ENCODE measurements at regions not wholly inside any gene's neighbourhood (a gene's known extent, or its start where the extent isn't known, plus 50 kb on each side); places are given as distances from the start of the nearest gene placed in this dataset.

DNA sequence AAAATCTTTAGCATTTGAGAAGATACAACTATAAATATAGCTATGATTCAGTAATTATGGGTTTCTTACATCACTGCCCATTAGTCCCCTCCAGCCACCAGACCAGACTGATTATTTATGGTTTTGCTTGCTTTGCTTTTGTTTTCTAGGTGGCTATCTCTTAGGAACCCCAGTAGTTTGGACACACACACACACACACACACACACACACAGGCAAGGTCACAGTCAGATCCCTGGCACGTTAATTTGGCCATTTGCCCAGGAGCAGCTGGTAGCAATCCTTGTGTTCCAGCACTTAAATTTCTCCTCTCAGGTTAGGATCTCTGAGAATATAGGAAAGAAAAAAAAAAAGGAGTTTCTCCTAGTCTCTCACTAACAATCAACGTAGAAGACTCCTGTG, 90.2 kb upstream of the RESF1 start:
- Histone ChIP-seq H3K9ac (ENCODE audit: low read depth in 1 of 3, low read length in 3 of 3) (no peak overlapping the region), H3K27me3 (ENCODE audit: control insufficient read depth in 3 of 3, insufficient read depth in 3 of 3, low read length in 3 of 3) (no peaks in the 10 kb centered on the region), H3K4me3 (ENCODE audit: low read length in 3 of 3) (no peak overlapping the region), H3K9me3 (ENCODE audit: control insufficient read depth in 3 of 3, low read length in 3 of 3) (no peaks in the 10 kb centered on the region), H3K27ac (ENCODE audit: low read depth, low read length) (no peak overlapping the region), H3K36me3 (ENCODE audit: control insufficient read depth in 3 of 3, insufficient read depth in 3 of 3, low read length in 3 of 3) (no peaks in the 10 kb centered on the region), H3K4me1 (ENCODE audit: control insufficient read depth in 3 of 3, insufficient read depth in 3 of 3, low read length in 3 of 3) (no peaks in the 10 kb centered on the region)

DNA sequence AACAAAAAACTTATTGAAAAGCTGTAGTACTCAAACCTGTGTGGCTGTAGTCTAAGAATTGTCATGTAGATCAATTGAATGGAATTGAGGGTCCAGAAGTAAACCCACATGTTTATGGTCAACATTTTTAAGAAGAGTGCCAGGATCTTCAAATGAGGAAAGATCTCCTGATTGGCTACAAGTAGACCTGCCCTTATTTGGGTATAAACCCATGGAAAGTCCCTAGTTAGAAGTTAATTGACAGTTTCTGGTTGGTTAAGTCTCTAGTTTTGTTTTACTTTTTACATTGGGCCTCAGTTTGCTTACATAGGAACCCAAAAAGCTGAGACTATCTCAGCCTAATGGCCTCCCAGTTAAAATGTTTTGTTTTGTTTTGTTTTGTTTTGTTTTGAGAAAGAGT, 91.9 kb upstream of the RESF1 start:
- H3K9me3 ChIP-seq (ENCODE audit: control insufficient read depth in 3 of 3, low read length in 3 of 3) = no peaks in the 10 kb centered on the region
- H3K36me3 ChIP-seq (ENCODE audit: control insufficient read depth in 3 of 3, insufficient read depth in 3 of 3, low read length in 3 of 3) = no peaks in the 10 kb centered on the region
- H3K27me3 ChIP-seq (ENCODE audit: control insufficient read depth in 3 of 3, insufficient read depth in 3 of 3, low read length in 3 of 3) = no peaks in the 10 kb centered on the region
- no peak overlapping the region for H3K27ac ChIP-seq (ENCODE audit: low read depth, low read length)
- H3K9ac ChIP-seq (ENCODE audit: low read depth in 1 of 3, low read length in 3 of 3) = no peak overlapping the region
- no peaks in the 10 kb centered on the region for H3K4me1 ChIP-seq (ENCODE audit: control insufficient read depth in 3 of 3, insufficient read depth in 3 of 3, low read length in 3 of 3)
- no peak overlapping the region for H3K4me3 ChIP-seq (ENCODE audit: low read length in 3 of 3)

DNA sequence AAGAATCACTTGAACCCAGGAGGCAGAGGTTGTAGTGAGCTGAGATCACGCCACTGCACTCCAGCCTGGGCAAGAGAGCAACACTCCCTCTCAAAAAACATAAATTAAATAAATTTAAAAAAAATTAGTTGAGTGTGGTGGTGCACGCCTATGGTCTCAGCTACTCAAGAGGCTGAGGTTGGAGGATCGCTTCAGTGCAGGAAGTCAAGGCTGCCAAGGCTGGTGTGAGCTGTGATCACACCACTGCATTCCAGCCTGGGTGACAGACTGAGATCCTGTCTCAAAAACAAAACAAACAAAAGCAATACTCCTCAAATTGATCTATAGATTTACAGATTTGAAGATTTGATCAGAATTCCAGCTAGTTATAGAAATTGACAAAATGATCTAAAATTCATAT, 92.7 kb upstream of the RESF1 start:
- no peak overlapping the region for H3K9ac ChIP-seq (ENCODE audit: low read depth in 1 of 3, low read length in 3 of 3)
- no peaks in the 10 kb centered on the region for H3K36me3 ChIP-seq (ENCODE audit: control insufficient read depth in 3 of 3, insufficient read depth in 3 of 3, low read length in 3 of 3)
- H3K4me3 ChIP-seq (ENCODE audit: low read length in 3 of 3) = no peak overlapping the region
- no peaks in the 10 kb centered on the region for H3K9me3 ChIP-seq (ENCODE audit: control insufficient read depth in 3 of 3, low read length in 3 of 3)
- H3K27ac ChIP-seq (ENCODE audit: low read depth, low read length) = no peak overlapping the region
- no peaks in the 10 kb centered on the region for H3K27me3 ChIP-seq (ENCODE audit: control insufficient read depth in 3 of 3, insufficient read depth in 3 of 3, low read length in 3 of 3)
- H3K4me1 ChIP-seq (ENCODE audit: control insufficient read depth in 3 of 3, insufficient read depth in 3 of 3, low read length in 3 of 3) = no peaks in the 10 kb centered on the region

DNA sequence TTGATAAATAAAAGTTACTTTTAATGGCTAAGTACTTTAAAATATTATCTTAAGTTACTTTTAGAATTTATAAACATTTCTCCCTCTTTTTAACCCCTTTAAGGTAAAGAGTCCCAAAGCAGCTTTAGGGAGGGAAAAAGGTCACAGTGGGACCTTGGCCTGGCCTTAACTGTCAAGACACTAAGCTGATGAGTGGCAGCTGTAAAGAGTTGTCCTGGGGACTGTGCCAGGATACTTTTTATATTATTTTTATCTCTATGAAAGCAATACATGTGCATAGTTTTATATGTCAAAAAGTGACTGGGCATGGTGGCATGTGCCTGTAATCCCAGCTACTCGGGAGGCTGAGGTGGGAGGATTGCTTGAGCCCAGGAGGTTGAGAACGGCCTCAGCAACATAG, 94.2 kb upstream of the RESF1 start:
- Histone ChIP-seq H3K9me3 (ENCODE audit: control insufficient read depth in 3 of 3, low read length in 3 of 3) (no peaks in the 10 kb centered on the region), H3K4me1 (ENCODE audit: control insufficient read depth in 3 of 3, insufficient read depth in 3 of 3, low read length in 3 of 3) (no peaks in the 10 kb centered on the region), H3K36me3 (ENCODE audit: control insufficient read depth in 3 of 3, insufficient read depth in 3 of 3, low read length in 3 of 3) (no peaks in the 10 kb centered on the region), H3K4me3 (ENCODE audit: low read length in 3 of 3) (no peak overlapping the region), H3K9ac (ENCODE audit: low read depth in 1 of 3, low read length in 3 of 3) (no peak overlapping the region), H3K27ac (ENCODE audit: low read depth, low read length) (no peak overlapping the region), H3K27me3 (ENCODE audit: control insufficient read depth in 3 of 3, insufficient read depth in 3 of 3, low read length in 3 of 3) (no peaks in the 10 kb centered on the region)

DNA sequence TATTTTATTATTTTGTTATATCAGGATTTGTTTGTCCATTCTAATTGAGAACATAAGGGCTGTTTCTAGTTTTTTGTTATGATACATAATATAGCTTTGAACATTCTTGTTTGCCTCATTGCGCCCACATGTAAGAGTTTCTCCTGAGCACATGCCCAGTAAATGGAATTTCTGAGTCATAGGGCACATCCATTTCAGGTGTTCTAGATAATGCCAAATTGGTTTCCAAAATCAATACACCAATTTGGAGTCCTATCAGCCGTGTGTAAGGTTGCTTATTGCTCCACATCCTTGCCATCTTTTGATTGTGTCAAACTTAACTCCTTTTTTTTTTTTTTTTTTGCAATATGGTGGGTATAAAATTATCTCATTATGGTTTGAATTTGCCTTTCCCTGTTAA, 97.9 kb upstream of the RESF1 start:
- Histone ChIP-seq H3K27me3 (ENCODE audit: control insufficient read depth in 3 of 3, insufficient read depth in 3 of 3, low read length in 3 of 3) (no peaks in the 10 kb centered on the region), H3K27ac (ENCODE audit: low read depth, low read length) (no peak overlapping the region), H3K9ac (ENCODE audit: low read depth in 1 of 3, low read length in 3 of 3) (no peak overlapping the region), H3K36me3 (ENCODE audit: control insufficient read depth in 3 of 3, insufficient read depth in 3 of 3, low read length in 3 of 3) (no peaks in the 10 kb centered on the region), H3K4me1 (ENCODE audit: control insufficient read depth in 3 of 3, insufficient read depth in 3 of 3, low read length in 3 of 3) (no peaks in the 10 kb centered on the region), H3K4me3 (ENCODE audit: low read length in 3 of 3) (no peak overlapping the region), H3K9me3 (ENCODE audit: control insufficient read depth in 3 of 3, low read length in 3 of 3) (no peaks in the 10 kb centered on the region)

DNA sequence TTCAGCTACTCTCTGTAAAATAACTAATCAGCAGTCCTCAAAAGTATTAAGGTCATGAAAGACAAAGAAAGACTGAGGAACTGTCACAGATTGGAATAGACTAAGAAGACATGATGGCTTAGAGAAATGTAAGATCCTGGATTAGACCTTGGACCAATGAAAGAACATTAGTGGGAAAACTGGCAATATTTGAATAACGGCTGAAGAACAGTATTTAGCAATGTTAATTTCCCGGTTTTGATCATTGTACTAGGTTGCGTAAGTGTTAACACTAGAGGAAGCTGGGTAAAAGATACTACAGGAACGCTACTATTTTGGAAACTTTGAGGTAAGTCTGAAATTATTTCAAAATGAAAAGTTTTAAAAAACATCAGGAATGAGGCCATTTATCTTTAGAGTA, 98.8 kb upstream of the RESF1 start:
- Histone ChIP-seq H3K36me3 (ENCODE audit: control insufficient read depth in 3 of 3, insufficient read depth in 3 of 3, low read length in 3 of 3) (no peaks in the 10 kb centered on the region), H3K9me3 (ENCODE audit: control insufficient read depth in 3 of 3, low read length in 3 of 3) (no peaks in the 10 kb centered on the region), H3K27me3 (ENCODE audit: control insufficient read depth in 3 of 3, insufficient read depth in 3 of 3, low read length in 3 of 3) (no peaks in the 10 kb centered on the region), H3K27ac (ENCODE audit: low read depth, low read length) (no peak overlapping the region), H3K9ac (ENCODE audit: low read depth in 1 of 3, low read length in 3 of 3) (no peak overlapping the region), H3K4me3 (ENCODE audit: low read length in 3 of 3) (no peak overlapping the region), H3K4me1 (ENCODE audit: control insufficient read depth in 3 of 3, insufficient read depth in 3 of 3, low read length in 3 of 3) (no peaks in the 10 kb centered on the region)

DNA sequence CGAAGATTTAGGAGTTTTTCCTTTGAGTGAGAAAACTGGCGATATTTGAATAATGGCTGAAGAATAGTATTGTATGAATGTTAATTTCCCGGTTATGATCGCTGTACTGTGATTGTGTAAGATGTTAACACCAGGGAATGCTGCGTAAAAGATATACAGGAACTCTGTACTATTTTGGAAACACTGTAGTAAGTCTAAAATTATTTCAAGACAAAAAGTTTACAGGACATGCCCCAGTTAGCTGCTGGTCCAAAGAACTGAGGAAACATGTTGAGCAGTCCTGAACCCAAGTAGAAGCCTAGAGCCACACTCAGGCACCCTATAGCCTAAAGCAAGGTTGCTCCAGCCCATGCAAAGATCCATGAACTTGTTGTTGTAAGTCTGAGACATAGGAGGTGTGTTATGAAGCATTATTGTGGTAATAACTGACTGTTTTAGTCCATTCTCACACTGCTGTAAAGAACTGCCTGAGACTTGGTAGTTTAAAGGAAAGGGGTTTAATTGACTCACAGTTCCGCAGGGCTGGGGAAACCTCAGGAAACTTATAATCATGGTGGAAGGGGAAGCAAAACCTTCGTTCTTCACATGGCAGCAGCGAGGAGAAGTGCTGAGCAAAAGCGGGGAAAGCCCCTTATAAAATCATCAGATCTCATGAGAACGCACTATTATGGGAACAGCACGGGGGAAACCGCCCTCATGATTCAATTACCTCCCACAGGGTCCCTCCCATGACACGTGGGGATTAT, 99.8 kb upstream of the RESF1 start:
- no peak overlapping the region for H3K27ac ChIP-seq (ENCODE audit: low read depth, low read length)
- no peak overlapping the region for H3K4me3 ChIP-seq (ENCODE audit: low read length in 3 of 3)
- no peak overlapping the region for H3K9ac ChIP-seq (ENCODE audit: low read depth in 1 of 3, low read length in 3 of 3)
- H3K36me3 ChIP-seq (ENCODE audit: control insufficient read depth in 3 of 3, insufficient read depth in 3 of 3, low read length in 3 of 3) = no peaks in the 10 kb centered on the region
- no peaks in the 10 kb centered on the region for H3K9me3 ChIP-seq (ENCODE audit: control insufficient read depth in 3 of 3, low read length in 3 of 3)
- no peaks in the 10 kb centered on the region for H3K27me3 ChIP-seq (ENCODE audit: control insufficient read depth in 3 of 3, insufficient read depth in 3 of 3, low read length in 3 of 3)
- no peaks in the 10 kb centered on the region for H3K4me1 ChIP-seq (ENCODE audit: control insufficient read depth in 3 of 3, insufficient read depth in 3 of 3, low read length in 3 of 3)

DNA sequence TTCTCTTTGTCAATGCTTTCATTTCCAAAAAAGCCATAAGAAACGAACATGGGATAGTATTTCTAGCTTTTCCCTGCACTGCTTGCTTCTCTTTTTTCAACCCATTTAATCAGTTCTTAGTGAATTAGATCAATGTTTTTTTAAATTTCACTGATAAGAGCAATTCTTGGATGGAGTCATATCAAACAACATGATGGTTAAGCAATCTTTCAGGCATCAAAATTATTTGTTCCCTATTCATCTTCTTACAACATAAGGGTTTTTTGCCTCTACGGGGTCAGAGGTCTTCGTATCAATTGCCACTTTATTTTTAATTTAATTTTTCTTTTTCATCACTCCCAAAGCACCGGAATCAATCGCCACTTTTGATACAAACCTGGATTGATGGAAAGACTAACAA, 103.8 kb upstream of the RESF1 start:
- H3K36me3 ChIP-seq (ENCODE audit: control insufficient read depth in 3 of 3, insufficient read depth in 3 of 3, low read length in 3 of 3) = no peaks in the 10 kb centered on the region
- no peak overlapping the region for H3K4me3 ChIP-seq (ENCODE audit: low read length in 3 of 3)
- no peak overlapping the region for H3K9ac ChIP-seq (ENCODE audit: low read depth in 1 of 3, low read length in 3 of 3)
- H3K4me1 ChIP-seq (ENCODE audit: control insufficient read depth in 3 of 3, insufficient read depth in 3 of 3, low read length in 3 of 3) = no peaks in the 10 kb centered on the region
- H3K27ac ChIP-seq (ENCODE audit: low read depth, low read length) = no peak overlapping the region
- no peaks in the 10 kb centered on the region for H3K27me3 ChIP-seq (ENCODE audit: control insufficient read depth in 3 of 3, insufficient read depth in 3 of 3, low read length in 3 of 3)
- H3K9me3 ChIP-seq (ENCODE audit: control insufficient read depth in 3 of 3, low read length in 3 of 3) = peaks cover 0 to 2% (median 0%) of the 10 kb centered on the region in 3 donors

DNA sequence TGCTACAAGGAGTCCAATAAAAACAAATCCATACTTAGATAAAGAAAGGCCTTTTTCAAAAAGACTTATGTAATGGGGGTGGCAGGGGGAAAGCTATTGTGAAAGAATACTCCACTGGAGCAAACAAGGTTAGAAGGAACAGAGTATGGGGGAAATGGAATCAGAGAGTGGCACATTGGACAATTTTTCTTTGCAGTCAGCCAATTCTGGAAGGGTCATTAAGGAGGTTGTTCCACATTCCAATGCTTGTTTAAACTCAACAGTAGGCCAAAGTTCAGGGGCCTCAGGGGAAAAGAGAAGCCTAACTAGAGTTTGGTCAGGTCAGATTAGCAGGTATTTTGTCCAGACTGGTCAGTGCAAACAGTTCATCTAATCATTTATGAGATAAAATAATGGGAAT, 105.2 kb upstream of the RESF1 start:
- Histone ChIP-seq H3K9me3 (ENCODE audit: control insufficient read depth in 3 of 3, low read length in 3 of 3) (peaks cover 2 to 6% (median 3%) of the 10 kb centered on the region in 3 donors), H3K27ac (ENCODE audit: low read depth, low read length) (no peak overlapping the region), H3K27me3 (ENCODE audit: control insufficient read depth in 3 of 3, insufficient read depth in 3 of 3, low read length in 3 of 3) (no peaks in the 10 kb centered on the region), H3K36me3 (ENCODE audit: control insufficient read depth in 3 of 3, insufficient read depth in 3 of 3, low read length in 3 of 3) (no peaks in the 10 kb centered on the region), H3K4me3 (ENCODE audit: low read length in 3 of 3) (no peak overlapping the region), H3K9ac (ENCODE audit: low read depth in 1 of 3, low read length in 3 of 3) (no peak overlapping the region), H3K4me1 (ENCODE audit: control insufficient read depth in 3 of 3, insufficient read depth in 3 of 3, low read length in 3 of 3) (no peaks in the 10 kb centered on the region)

DNA sequence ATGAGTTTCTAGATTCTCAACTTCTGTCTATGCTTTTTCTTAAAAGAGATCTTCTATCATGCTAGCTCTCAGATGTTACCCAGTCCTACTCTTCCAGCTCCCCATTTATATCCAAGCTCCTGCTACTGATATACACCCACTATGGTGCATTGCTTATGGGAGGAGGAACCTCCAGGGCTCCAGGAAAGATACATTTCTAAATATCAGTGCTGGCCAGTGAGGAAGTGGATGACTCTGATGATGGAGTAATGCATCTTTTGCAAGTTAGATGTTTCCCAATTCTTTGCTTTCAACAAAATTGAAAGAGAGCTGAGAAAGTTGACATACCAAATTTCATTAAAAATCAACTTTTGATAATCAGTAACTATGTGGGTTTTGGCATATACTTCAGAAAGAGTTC, 105.7 kb upstream of the RESF1 start:
- Histone ChIP-seq H3K27ac (ENCODE audit: low read depth, low read length) (no peak overlapping the region), H3K4me3 (ENCODE audit: low read length in 3 of 3) (no peak overlapping the region), H3K27me3 (ENCODE audit: control insufficient read depth in 3 of 3, insufficient read depth in 3 of 3, low read length in 3 of 3) (no peaks in the 10 kb centered on the region)

More for the DNA sequence above, 105.7 kb upstream of the RESF1 start:
- Histone ChIP-seq H3K36me3 (ENCODE audit: control insufficient read depth in 3 of 3, insufficient read depth in 3 of 3, low read length in 3 of 3) (no peaks in the 10 kb centered on the region), H3K4me1 (ENCODE audit: control insufficient read depth in 3 of 3, insufficient read depth in 3 of 3, low read length in 3 of 3) (no peaks in the 10 kb centered on the region), H3K9ac (ENCODE audit: low read depth in 1 of 3, low read length in 3 of 3) (no peak overlapping the region), H3K9me3 (ENCODE audit: control insufficient read depth in 3 of 3, low read length in 3 of 3) (peaks cover 2 to 6% (median 3%) of the 10 kb centered on the region in 3 donors)
